Adrenal gland (tissue), 9 donors: ENCODE measurements at regions not wholly inside any gene's neighbourhood (a gene's known extent, or its start where the extent isn't known, plus 50 kb on each side); places are given as distances from the start of the nearest gene placed in this dataset.

Experiments
- DNase-seq, 7 donors: peaks; one replicate each; pipeline ENCODE4 v3.0.0-alpha.2; 2019 to 2020
- H3K27ac ChIP-seq, 5 donors: fragments of 200-600 bp; sonication (generic) in 4 of 5; 1 replicate in 3 of 5; 2 replicates in 2 of 5; pipeline versions ENCODE4 v1.5.1 to v1.8.0; 2016 to 2020; ENCODE audit warnings: mild to moderate bottlenecking in 1 of 5
- H3K27me3 ChIP-seq: fragments of 200-600 bp; 2 replicates; pipeline ENCODE4 v1.8.0; 2021
- H3K36me3 ChIP-seq, 2 donors: fragments of 200-600 bp; replicated peaks in 1 of 2; 1 replicate in 1 of 2; 2 replicates in 1 of 2; pipeline versions ENCODE4 v1.5.1 to v1.8.0; 2018 to 2022
- H3K4me1 ChIP-seq, 2 donors: fragments of 200-600 bp; replicated peaks in 1 of 2; 1 replicate in 1 of 2; 2 replicates in 1 of 2; pipeline versions ENCODE4 v1.5.1 to v1.8.0; 2018 to 2021
- H3K4me3 ChIP-seq, 4 donors: fragments of 200-600 bp; sonication (generic) in 3 of 4; one replicate each; pipeline ENCODE4 v1.5.1; 2016 to 2018
- H3K9me3 ChIP-seq, 3 donors: fragments of 200-600 bp; sonication (generic) in 1 of 3; replicated peaks in 1 of 3; 1 replicate in 2 of 3; 2 replicates in 1 of 3; pipeline versions ENCODE4 v1.5.1 to v1.8.0; 2016 to 2021
- POLR2A ChIP-seq, 2 donors: fragments of 450-650 bp; IDR thresholded peaks; one replicate each; pipeline ENCODE4 v1.6.1; 2017; ENCODE audit warnings: antibody characterized with exemption in 2 of 2, mild to moderate bottlenecking in 2 of 2, moderate library complexity in 1 of 2
- WGBS, 4 donors: extraction: QIAGEN DNeasy Blood & Tissue Kit in 2 of 4; methylation state at CpG; one replicate each; pipeline versions ENCODE4 v1.1.5 to v1.1.7; 2013 to 2017; 5-methylcytosine and 5-hydroxymethylcytosine counted together
- intact Hi-C, 2 donors: fragments of 100-400 bp; cut with DNase I; formaldehyde crosslinking; loops; one replicate each; pipeline versions ENCODE4 v1.14.1 to v1.15.0; 2022 to 2023
- microRNA counts, 2 donors: library from miRNA; unstranded; fragments of <30 nt; microRNA quantifications; one replicate each; lab custom pipeline; 2016
- TF ChIP-seq, protein P1 (sequence below), 6 experiments: fragments of 450-650 bp in 4 of 6; fragments of 200-600 bp in 2 of 6; sonication (generic) in 1 of 6; IDR thresholded peaks; 1 replicate in 5 of 6; 2 replicates in 1 of 6; pipeline versions ENCODE4 v1.5.1 to v1.8.0; 2016 to 2021; ENCODE audit warnings: antibody characterized with exemption in 6 of 6, mild to moderate bottlenecking in 2 of 6, moderate library complexity in 1 of 6
- donor health status: healthy with polysubstance abuse.
- donor health status: Bipolar disorder and iron deficiency.
- donor health status: DM: yes; HTN: yes; CAD: no.
- donor health status: DM: no; HTN: no; CAD: no.
- donor health status: DM: no; HTN: no; CAD: no.

DNA sequence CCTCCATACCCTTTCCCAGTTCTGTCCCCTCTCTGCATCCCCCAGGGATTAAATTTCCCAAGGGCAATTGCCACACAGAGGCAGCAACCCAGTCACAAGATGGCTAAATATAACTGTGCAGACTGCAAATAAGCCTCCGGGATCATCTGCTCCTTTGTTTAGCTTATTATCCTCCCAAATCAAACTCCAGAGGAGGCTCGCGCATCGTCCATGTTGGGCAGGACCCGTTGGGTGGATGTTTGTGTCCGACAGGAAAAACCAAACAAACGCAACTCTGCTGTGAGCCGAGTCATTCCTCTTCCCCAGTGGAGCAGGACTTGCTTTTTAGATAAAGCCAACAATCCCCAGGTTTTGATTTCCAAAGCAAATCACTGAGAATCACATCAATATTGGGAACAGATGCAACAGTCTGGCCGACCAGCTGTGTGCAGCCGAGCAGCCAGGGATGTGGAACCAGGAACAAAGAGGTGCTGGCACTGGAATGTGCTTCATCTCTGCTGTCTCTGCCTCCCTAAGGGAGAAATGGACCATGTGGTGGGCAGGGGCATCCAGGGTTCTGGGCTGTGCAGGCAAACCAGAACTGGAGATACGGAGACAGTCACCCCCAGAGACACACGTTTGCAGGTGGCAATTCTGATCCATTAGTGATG is 89.8 kb downstream of the PTTG1 start:
- no peak overlapping the region for H3K27ac ChIP-seq
- 64 to 82% (median 69%) methylated on average over 9 to 12 of the region's 12 CpGs for WGBS, 4 donors
- TF ChIP-seq, protein P1, sequence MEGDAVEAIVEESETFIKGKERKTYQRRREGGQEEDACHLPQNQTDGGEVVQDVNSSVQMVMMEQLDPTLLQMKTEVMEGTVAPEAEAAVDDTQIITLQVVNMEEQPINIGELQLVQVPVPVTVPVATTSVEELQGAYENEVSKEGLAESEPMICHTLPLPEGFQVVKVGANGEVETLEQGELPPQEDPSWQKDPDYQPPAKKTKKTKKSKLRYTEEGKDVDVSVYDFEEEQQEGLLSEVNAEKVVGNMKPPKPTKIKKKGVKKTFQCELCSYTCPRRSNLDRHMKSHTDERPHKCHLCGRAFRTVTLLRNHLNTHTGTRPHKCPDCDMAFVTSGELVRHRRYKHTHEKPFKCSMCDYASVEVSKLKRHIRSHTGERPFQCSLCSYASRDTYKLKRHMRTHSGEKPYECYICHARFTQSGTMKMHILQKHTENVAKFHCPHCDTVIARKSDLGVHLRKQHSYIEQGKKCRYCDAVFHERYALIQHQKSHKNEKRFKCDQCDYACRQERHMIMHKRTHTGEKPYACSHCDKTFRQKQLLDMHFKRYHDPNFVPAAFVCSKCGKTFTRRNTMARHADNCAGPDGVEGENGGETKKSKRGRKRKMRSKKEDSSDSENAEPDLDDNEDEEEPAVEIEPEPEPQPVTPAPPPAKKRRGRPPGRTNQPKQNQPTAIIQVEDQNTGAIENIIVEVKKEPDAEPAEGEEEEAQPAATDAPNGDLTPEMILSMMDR (IDR thresholded peaks at IDR 0.05) = no peak
- no peak for TF ChIP-seq POLR2A (IDR thresholded peaks at IDR 0.05)
- intact Hi-C loops = no loop called here
- DNase-seq = no peak
- no peaks in the 10 kb centered on the region for H3K27me3 ChIP-seq
- H3K4me3 ChIP-seq = no peak overlapping the region
- H3K9me3 ChIP-seq = no peaks in the 10 kb centered on the region
- no peaks in the 10 kb centered on the region for H3K36me3 ChIP-seq
- peaks cover 0 to 5% of the 10 kb centered on the region in 2 donors for H3K4me1 ChIP-seq

MicroRNA genes in the stretch of these regions (microRNA counts, 767-probe panel; counts per million panel counts)
- microRNA hsa-miR-146a-5p (lab: Ali Mortazavi, UCI) = 0 to 3,279 counts per million in 2 donors
